ENCODE measurements at regions not wholly inside any gene's neighbourhood (a gene's known extent, or its start where the extent isn't known, plus 50 kb on each side); places are given as distances from the start of the nearest gene placed in this dataset.
"Not testable (repeated sequence)": the region's sequence is repeated elsewhere in the genome, so short reads cannot be mapped to it uniquely, and the experiment has no call there.

DNA sequence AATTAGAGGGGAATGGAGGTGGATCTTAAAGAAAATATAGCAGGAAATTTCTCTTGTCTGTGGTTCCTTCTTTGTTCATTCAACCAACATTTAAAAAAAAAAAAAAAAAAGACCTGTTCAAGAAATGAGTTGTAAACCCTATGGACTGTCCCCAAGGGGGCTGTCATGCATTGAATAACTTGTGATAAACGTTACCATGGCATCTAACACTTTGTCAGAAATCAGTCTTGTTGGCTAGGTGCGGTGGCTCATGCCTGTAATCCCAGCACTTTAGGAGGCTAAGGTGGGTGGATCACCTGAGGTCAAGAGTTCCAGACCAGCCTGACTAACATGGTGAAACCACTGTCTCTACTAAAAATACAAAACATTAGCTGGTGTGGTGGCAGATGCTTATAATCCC, 381.7 kb downstream of the BCKDHB start:
- no peak for DNase-seq (ENCODE audit: low spot score)
- TF ChIP-seq CTCF (IDR thresholded peaks at IDR 0.05; ENCODE audit: extremely low read depth, missing control alignments) = no peak

- not testable (repeated sequence) for DNase-seq (ENCODE audit: low spot score)
These were observed 379.0 kb downstream of the BCKDHB start for GRCh38 chr6:80485494-80485893.

DNA sequence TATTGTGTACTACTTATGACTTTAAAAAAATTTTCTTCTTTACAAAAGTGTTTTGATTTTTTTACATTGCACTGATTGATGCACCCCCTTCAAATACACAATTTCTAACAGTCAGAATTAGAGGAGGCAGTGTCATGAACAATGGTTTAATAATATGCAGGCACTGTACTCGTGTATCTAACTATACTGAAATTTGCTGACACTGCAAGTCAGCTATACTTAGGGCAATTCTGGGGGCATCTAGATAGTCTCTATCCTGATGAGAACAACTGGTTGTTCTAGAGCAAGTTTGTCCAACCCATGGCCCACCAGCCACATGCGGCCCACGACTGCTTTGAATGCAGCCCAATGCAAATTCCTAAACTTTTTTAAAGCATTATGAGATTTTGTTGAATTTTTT, 375.6 kb downstream of the BCKDHB start:
- DNase-seq (ENCODE audit: low spot score) = no peak
- TF ChIP-seq CTCF (IDR thresholded peaks at IDR 0.05; ENCODE audit: extremely low read depth, missing control alignments) = no peak

DNA sequence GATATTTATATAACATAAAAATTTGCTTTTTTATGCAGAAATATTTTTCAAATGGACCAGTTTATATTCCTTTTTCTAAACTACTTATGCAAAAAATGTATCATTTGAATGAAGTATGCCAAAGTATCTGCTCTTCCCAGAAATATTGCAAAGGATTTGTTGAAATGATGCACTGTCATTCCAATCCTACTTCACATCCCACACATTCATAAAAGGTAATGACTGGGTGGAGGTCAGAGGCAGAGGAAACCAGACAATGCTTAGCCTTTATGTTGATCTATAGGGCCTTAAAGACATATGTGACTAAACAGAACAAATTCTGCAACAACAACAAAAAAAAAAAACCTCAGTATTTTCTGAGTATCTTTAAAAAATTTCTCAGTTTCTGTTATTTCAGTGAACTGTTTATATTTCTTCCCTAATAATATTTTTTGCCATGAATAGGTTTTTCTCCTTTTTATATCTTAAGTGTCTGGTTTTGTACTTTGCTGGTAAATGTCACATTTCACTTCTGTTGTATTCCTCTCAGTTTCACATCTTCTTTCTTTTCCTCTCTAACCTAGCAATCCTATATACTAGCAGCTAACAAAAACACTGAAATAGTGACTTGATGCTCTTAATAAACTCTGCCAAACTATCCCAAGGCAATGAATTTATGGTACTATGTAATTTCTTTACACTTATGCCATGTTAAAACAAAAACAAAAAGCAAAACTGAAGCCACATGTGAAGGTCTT, 374.1 kb downstream of the BCKDHB start:
- no peak for DNase-seq (ENCODE audit: low spot score)
- TF ChIP-seq CTCF (IDR thresholded peaks at IDR 0.05; ENCODE audit: extremely low read depth, missing control alignments) = no peak

DNA sequence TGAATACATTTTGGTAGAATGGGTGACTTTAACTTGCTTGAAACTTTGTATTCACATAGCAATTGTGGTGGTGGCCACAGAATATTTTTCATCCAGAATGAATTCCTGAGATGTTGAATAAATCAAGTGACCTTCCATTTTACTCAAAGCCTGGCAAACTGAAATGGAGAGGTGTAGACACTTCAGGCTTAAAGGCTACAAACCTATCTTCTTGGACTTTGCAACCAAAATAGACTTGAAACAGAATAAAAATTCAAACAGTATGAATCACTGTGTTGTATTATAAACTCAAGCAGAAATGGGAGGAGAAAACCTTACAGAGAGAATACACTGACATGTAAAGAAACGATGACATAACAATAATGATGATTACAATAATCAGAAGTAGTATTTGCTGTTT, 371.6 kb downstream of the BCKDHB start:
- no peak for TF ChIP-seq CTCF (IDR thresholded peaks at IDR 0.05; ENCODE audit: extremely low read depth, missing control alignments)
- no peak for DNase-seq (ENCODE audit: low spot score)

DNA sequence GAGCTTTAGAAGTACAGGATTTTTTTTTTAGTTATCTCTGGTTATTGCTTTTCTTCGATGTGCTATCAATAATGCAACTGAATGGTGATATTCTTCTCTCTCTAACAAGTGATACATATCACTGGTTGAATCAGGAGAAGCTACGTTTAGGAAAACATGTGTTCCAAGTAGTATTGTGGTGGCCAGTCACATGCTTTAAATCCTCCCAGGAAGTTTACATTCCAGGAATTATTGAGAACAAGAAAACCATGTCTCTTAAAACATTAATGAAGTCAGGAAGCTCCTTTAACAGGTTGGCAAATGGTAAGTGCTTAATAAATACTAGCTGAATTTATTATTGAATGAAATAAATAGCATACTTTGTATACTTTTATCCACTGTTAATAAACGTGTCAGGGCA, 371.1 kb downstream of the BCKDHB start:
- DNase-seq (ENCODE audit: low spot score) = no peak
- TF ChIP-seq CTCF (IDR thresholded peaks at IDR 0.05; ENCODE audit: extremely low read depth, missing control alignments) = no peak

GRCh38 chr6:80472271-80472670, 365.8 kb downstream of the BCKDHB start:
- no peak for TF ChIP-seq CTCF (IDR thresholded peaks at IDR 0.05; ENCODE audit: extremely low read depth, missing control alignments)
- DNase-seq (ENCODE audit: low spot score) = no peak

DNA sequence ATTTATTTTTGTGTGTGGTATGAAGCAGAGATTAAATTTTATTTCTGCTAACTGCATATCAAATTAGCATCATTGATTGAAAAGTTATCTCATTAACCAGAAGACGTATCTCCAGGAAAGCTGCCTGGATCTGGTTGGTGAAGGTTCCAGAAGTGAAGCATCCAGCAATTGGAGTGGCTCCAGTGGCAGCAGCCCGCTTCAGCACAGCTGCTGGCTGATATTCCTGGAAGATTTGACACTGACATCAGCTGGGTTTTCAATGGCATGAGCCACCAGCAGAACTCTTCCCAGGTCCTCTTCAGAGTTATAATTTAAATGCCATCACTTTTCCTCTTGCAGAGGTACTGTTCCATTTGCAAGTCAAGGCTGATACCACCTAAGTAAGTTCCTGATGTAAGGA, 363.5 kb downstream of the BCKDHB start:
- no peak for TF ChIP-seq CTCF (IDR thresholded peaks at IDR 0.05; ENCODE audit: extremely low read depth, missing control alignments)
- no peak for DNase-seq (ENCODE audit: low spot score)

Measured in GM20000 (cell line).